Esophagus squamous epithelium (tissue), 5 donors: ENCODE measurements at regions not wholly inside any gene's neighbourhood (a gene's known extent, or its start where the extent isn't known, plus 50 kb on each side); places are given as distances from the start of the nearest gene placed in this dataset.

Experiments used
- DNase-seq: peaks from one replicate; lab custom pipeline; 2025; lab: John Stamatoyannopoulos, UW
- H3K27ac ChIP-seq, 4 donors: fragments of 200-600 bp; sonication (generic); one replicate each; pipeline ENCODE4 v1.5.1; 2016 to 2019; ENCODE audit warnings: mild to moderate bottlenecking in 1 of 4
- H3K27me3 ChIP-seq, 4 donors: fragments of 200-600 bp; sonication (generic); 1 replicate in 3 of 4; 2 replicates in 1 of 4; pipeline versions ENCODE4 v1.5.1 to v1.6.0; 2017 to 2021; ENCODE audit warnings: antibody characterized with exemption in 1 of 4
- H3K36me3 ChIP-seq, 3 donors: fragments of 200-600 bp; sonication (generic); one replicate each; pipeline ENCODE4 v1.5.1; 2016 to 2019
- H3K4me1 ChIP-seq, 3 donors: fragments of 200-600 bp; sonication (generic); one replicate each; pipeline ENCODE4 v1.5.1; 2017 to 2019
- H3K4me3 ChIP-seq, 4 donors: fragments of 200-600 bp; sonication (generic); 1 replicate in 3 of 4; 2 replicates in 1 of 4; pipeline ENCODE4 v1.5.1; 2016 to 2019; ENCODE audit warnings: mild to moderate bottlenecking in 2 of 4, moderate library complexity in 1 of 4
- H3K9me3 ChIP-seq, 3 donors: fragments of 200-600 bp; sonication (generic); one replicate each; pipeline ENCODE4 v1.5.1; 2016 to 2019
- POLR2A ChIP-seq, 4 donors: fragments of 450-650 bp; IDR thresholded peaks; one replicate each; pipeline ENCODE4 v1.6.1; 2017; ENCODE audit warnings: antibody characterized with exemption in 4 of 4, mild to moderate bottlenecking in 4 of 4, moderate library complexity in 3 of 4
- WGBS, 2 donors: methylation state at CpG; one replicate each; pipeline ENCODE4 v1.1.5; 2018; 5-methylcytosine and 5-hydroxymethylcytosine counted together
- intact Hi-C: fragments of 100-400 bp; cut with DNase I; formaldehyde crosslinking; loops from one replicate; pipeline ENCODE4 v1.15.0; 2022
- TF ChIP-seq, protein P1 (sequence below), 6 experiments: fragments of 450-650 bp in 4 of 6; fragments of 200-600 bp in 2 of 6; sonication (generic) in 2 of 6; IDR thresholded peaks; one replicate each; pipeline ENCODE4 v1.5.1; 2016 to 2019; ENCODE audit warnings: antibody characterized with exemption in 6 of 6, mild to moderate bottlenecking in 4 of 6, moderate library complexity in 4 of 6
- donor health status: DM: yes; HTN: yes; CAD: no.

DNA sequence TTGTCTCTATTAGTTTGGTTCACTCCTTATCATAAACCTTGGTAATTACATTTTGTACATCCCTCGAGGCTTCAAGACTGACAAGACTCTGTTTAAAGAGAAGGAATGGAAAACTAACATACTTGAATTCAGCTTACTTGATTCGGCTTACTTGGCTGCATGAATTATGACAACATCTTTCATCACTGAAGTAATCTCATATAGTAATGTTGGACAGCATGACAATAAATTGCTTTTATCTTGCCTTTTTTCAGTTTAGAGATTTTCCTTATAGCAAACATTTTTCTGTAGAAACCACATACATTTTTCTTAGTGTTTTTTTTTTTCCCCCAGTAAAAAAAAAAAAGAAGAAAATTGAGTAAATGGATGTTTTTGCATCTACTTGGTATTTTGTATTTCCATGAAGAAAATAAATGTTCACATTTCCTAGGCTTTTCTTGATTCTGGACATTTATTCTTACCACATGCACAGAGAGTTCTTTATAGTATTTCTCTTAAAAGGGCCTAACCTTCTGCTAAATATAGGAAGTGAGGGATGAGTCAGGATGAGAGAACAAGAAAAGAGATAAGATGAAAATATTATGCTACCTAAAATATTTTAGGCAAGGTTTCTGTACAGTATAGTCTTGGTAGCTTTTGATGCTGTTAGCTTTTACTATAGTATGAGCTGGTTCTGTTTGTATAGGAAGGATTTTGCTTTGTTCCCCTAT is 101.0 kb upstream of the HDGFL1 start:
- TF ChIP-seq, protein P1, sequence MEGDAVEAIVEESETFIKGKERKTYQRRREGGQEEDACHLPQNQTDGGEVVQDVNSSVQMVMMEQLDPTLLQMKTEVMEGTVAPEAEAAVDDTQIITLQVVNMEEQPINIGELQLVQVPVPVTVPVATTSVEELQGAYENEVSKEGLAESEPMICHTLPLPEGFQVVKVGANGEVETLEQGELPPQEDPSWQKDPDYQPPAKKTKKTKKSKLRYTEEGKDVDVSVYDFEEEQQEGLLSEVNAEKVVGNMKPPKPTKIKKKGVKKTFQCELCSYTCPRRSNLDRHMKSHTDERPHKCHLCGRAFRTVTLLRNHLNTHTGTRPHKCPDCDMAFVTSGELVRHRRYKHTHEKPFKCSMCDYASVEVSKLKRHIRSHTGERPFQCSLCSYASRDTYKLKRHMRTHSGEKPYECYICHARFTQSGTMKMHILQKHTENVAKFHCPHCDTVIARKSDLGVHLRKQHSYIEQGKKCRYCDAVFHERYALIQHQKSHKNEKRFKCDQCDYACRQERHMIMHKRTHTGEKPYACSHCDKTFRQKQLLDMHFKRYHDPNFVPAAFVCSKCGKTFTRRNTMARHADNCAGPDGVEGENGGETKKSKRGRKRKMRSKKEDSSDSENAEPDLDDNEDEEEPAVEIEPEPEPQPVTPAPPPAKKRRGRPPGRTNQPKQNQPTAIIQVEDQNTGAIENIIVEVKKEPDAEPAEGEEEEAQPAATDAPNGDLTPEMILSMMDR (IDR thresholded peaks at IDR 0.05), result no peak
- no peak for TF ChIP-seq POLR2A (IDR thresholded peaks at IDR 0.05)
- Histone ChIP-seq H3K36me3 (no peaks in the 10 kb centered on the region), H3K27ac (no peak overlapping the region), H3K4me1 (peaks cover 0 to 21% (median 17%) of the 10 kb centered on the region in 3 donors), H3K9me3 (no peaks in the 10 kb centered on the region), H3K27me3 (no peaks in the 10 kb centered on the region), H3K4me3 (no peak overlapping the region)
- 57 to 65% methylated on average over 2 of the region's 2 CpGs for WGBS, 2 donors
- intact Hi-C loops, result no loop called here
- DNase-seq, result no peak

DNA sequence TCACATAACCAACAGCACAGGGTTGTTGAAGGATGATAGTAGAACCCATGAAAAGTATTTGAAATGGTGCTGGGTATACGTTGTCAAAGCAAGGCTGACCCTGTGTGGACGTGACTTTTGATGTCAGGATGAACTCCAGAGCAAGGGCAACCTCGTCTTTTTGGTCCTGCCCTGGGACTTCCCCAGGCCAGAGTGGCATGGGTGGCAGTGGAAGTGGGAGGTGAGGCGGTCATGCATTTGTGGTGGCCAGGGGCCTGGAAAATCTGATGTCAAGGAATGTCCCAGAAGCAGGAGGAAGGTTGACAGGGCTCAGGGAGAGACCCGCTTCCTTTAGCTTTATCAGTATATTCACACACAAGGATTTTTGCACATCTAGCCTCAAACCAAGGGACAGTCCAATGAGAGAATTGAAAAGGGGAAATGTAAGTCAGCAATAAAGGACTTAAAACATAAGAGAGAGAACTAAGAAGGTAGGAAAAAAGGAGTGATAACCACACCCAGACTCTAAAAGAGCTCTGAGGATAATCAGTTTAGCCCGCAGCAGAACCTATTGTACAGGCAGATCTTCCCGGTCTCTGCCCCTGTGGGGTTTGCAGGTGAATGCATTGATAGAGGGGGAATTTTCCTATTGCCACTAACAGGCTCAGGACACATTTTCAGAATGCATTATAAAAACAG is 98.8 kb upstream of the HDGFL1 start:
- peaks cover 0 to 21% (median 17%) of the 10 kb centered on the region in 3 donors for H3K4me1 ChIP-seq

DNA sequence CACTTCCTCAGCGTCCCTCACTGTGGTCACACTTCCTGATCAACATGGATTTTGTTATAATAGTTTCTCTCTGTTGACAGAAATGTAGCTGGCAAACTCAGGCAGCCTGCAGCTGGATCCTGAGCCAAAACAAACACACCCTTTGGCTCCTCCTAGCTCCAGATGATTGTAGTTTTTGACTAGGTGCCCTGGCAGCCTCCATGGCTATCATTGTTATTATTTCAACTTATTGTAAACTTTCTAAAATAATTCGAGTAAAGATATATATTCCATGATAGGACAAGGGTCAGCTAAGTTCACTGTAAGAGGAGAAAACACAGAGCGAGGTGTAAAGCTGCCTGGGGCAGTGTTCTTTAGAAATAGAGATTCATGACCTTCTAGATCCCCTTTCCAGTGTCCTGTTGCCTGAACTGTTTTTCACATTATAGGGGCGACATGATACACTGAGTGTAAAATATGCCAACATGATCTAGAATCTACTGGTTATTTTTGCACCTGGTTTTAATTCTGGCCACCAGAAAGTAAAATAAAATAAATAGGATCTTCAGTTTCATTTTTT is 98.2 kb upstream of the HDGFL1 start:
- peak overlapping the region in 2 of 4 donors; percentile 34 to 35 for H3K27ac ChIP-seq
- H3K9me3 ChIP-seq, result no peaks in the 10 kb centered on the region
- peaks cover 0 to 21% (median 17%) of the 10 kb centered on the region in 3 donors for H3K4me1 ChIP-seq
- intact Hi-C loops, result no loop called here
- 8 to 10% methylated on average over 4 of the region's 4 CpGs for WGBS, 2 donors
- DNase-seq, result no peak
- no peak for TF ChIP-seq POLR2A (IDR thresholded peaks at IDR 0.05)
- TF ChIP-seq, protein P1 (IDR thresholded peaks at IDR 0.05), result peak in 3 of 6 experiments; percentile 27 to 48 (median 34)
- H3K36me3 ChIP-seq, result no peaks in the 10 kb centered on the region
- H3K27me3 ChIP-seq, result no peaks in the 10 kb centered on the region
- H3K4me3 ChIP-seq, result peak overlapping the region in 1 of 4 donors; percentile 28

More for the DNA sequence above, 98.8 kb upstream of the HDGFL1 start:
- intact Hi-C loops, result no loop called here
- Histone ChIP-seq H3K36me3 (no peaks in the 10 kb centered on the region), H3K27ac (peak overlapping the region in 3 of 4 donors; percentile 34 to 49 (median 35)), H3K9me3 (no peaks in the 10 kb centered on the region), H3K4me3 (peak overlapping the region in 1 of 4 donors; percentile 28), H3K27me3 (no peaks in the 10 kb centered on the region)
- DNase-seq, result no peak
- TF ChIP-seq POLR2A (IDR thresholded peaks at IDR 0.05), result no peak
- TF ChIP-seq, protein P1 (IDR thresholded peaks at IDR 0.05), result no peak
- 40 to 68% methylated on average over 6 to 7 of the region's 7 CpGs for WGBS, 2 donors

DNA sequence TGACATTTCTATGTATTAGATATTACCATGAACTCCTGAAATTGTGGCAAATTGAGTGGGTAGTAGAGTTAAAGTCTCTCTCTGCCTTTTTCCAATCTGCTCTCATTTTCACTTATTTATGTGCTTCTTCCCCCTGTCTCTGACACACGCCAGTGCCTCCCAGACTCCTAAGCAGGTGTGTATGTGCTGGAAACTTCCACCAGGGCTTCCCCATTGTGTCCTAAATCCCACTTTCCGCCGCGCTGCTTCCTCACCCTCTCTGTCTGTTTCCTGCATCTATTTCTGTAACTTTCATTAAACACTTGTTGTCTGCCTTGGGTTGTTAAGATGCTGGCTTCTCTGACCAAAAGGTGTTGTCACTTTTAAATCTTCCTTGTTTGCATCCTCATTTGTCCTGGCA is 97.6 kb upstream of the HDGFL1 start:
- Histone ChIP-seq H3K9me3 (no peaks in the 10 kb centered on the region), H3K27me3 (no peaks in the 10 kb centered on the region), H3K4me1 (peaks cover 0 to 21% (median 17%) of the 10 kb centered on the region in 3 donors), H3K4me3 (no peak overlapping the region), H3K36me3 (no peaks in the 10 kb centered on the region), H3K27ac (no peak overlapping the region)
- WGBS, 2 donors, result 62 to 64% methylated on average over 4 of the region's 4 CpGs
- intact Hi-C loops, result no loop called here
- DNase-seq, result no peak
- no peak for TF ChIP-seq POLR2A (IDR thresholded peaks at IDR 0.05)
- TF ChIP-seq, protein P1 (IDR thresholded peaks at IDR 0.05), result no peak
